HG03039 (cell line): ENCODE measurements at regions not wholly inside any gene's neighbourhood (a gene's known extent, or its start where the extent isn't known, plus 50 kb on each side); places are given as distances from the start of the nearest gene placed in this dataset.

Source experiments
- ATAC-seq: cut with Tn5 transposase; IDR thresholded peaks from one replicate; pipeline ENCODE4 v1.9.1; 2021; ENCODE audit warnings: mild to moderate bottlenecking, moderate library complexity; ENCODE audit not compliant: unreplicated experiment

DNA sequence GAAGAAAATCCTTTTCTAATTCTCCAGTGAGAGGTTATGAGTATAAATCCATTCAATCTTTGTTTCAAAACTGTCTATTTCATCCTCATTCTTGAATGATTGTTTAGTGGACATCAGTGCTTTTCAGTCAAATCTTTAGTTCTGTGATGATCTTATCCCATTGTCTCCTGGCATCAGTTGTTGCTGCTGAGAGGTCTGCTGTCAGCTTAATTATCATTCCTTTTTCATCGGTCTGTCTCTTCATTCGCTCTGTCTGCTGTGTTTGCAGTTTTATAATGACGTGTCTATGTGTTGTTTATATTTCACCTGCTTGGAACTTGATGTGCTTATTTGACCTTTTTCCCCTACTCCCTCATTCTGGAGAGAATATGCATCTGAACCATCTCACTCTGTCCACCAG, 69.2 kb upstream of the GLI2 start:
- no peak for ATAC-seq

DNA sequence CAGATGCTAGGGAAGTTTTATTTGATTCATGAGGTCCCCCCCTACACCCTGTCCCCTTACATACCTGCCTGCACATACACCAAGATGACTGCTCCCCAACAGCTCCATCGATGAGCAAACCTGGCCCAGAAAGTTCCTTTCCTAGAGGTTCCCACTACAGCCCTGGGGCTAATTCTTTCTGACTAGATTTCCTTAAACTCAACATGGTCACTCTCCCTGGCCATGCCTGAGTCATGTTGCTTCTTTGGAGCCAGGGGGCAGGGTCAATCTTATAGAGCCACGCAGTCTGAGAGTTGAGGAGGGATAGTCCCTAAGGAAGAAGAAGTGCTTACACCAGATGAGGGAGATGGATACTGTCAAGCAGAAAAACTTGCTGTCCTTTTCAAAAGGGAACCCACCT, 67.7 kb upstream of the GLI2 start:
- ATAC-seq = no peak

DNA sequence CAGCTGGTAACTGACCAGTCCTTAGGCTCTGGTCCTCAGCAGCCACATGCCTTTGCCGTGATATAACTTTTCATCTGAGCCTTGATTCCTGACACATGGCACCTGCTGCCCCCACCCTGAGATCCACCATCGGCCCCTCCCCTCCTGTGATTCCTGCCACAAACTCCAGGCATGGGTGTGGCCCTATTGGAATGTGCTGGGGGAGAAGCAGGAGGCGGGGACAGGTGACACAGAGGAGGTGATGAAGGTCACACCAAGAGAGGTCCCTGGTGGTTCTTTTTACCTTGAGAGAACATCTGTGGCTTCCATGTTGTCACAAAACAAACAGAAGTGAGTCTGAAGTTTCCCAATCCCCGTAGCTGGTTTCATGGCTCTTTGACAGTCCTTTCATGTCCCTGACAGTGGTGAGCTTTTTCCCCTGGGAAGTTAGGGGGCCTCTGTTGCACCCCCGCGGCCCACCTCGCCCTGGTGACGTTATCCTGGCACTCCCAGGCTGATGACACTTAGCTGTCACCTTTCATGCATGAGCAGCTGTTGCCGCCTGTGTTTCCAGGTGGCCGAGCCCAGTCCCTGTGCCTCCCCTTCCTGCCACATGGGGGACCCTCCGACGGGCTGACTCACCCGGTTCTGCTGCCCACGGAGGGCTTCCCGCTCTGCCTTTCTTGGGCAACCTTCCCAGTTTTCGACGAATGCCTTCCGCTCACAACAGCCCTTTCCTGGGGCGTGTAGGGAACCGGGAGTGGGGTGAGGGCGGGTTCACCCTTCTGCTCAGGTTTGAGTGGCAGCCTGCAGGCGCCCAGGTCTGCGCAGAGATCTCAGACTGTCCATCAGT, 66.3 kb upstream of the GLI2 start:
- ATAC-seq = no peak

DNA sequence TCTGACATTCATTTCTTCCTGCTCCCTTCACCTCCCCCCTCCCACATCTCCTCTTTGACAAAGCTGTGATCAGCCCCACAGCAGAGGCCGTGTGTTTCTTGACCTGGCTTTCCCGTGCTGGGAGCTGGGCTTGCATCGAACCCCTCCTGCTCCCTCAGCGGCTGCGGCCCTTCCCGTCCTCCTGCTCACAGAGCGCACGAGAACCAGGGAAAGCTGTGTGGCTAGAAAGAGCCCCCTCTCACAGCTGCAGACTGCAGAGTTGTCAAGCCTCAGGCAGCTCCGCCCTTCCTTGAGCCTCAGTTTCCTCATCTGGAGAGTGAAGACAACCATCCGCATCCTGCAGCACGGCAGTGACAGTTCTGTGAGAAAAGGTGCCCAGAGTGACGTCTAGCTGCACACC, 65.7 kb upstream of the GLI2 start:
- no peak for ATAC-seq

DNA sequence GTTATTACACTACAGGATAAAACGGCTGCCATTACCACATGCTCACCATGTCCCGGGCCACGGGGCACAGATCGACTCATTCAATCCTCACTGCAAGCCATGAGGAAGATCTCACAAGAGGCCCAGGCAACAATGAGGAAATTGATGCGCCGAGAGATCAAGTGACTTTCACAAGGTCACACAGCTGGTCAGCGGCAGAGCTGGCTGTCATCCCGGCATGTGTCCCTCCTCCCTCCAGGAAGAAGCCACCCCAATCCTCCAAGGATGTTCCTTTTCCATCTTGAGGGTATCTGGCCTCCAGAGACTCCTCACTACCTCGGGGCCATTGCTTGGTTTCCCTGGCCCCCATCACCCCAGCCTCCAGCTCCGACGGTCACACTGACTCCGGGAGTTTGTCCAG, 65.3 kb upstream of the GLI2 start:
- ATAC-seq = no peak

DNA sequence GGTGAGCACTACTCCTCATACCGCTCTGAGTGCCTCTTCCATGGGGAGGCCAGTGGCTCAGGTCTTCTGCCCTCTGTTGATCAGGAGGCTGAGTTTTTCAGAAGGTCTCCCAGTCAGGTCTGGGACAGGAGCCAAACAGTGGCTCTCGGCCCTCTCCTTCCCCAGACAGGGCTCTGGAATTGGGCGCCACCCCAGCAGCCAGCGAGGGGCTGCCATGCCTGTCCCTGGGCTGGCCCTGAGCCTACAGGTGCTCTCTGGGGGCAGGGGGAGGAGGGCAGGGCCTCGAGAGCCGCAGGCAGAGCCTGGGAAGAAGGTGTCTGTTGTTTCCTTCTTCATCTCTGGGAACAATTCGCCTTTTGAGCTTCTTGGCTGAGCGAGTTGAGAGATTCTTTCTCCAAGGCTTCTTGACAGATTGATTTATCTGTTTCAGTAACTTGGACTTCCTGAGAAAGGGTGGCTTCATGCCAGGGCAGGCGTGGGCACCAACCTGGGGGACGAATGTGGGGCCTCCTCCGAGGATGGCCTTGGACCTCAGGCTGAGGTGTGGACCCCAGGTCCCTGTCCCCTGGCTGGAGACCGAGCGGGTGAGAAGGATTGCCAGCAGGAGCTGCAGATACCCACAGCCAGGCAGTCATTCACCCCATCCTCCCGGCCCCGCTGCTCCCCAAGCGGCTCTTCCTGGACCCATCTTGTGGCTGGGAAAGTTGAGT, 64.7 kb upstream of the GLI2 start:
- no peak for ATAC-seq

DNA sequence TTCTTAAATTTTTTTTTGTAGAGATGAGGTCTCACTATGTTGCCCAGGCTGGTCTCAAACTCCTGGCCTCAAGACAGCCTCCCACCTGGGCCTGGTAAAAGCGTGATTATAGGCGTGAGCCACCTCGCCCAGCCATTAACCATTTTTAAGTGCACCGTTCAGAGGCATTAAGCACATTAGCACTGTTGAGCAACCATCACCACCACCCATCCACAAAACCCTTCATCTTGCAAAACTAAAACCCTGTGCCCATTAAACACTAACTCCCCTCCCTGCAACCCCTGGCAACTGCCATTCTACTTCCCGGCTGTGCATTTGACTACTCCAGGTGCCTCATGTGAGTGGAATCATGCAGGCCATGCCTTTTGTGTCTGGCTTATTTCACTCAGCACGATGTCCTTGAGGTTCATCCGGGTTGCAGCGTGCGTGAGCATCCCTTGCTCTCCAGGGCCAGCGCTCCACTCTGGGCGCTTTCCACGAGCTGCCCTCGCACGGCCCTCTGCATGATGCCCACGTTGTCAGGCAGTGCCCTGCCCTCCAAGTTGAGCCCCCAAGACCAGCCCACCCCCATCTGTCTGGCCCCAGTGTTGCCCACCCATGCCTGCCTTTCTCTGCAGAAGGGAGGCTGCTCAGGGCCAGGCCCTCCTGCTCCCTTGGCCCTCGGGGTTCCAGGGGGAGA, 63.0 kb upstream of the GLI2 start:
- no peak for ATAC-seq

DNA sequence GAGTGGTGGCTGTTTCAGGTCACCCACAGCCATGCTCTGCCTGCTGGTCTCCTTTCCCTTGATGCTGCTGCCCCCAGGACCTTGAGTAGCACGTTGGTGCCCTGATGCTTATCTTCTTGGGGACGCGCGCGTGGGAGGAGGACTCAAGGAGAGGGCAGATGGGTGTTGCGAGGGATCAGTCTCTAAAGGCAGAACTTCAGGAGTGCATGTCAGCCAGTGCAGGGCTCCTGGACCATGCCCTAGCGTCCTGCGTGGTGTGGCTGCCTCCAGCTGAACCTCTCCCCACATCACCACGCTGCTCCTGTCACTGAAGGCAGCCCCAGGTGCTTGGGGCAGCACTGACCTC, 62.5 kb upstream of the GLI2 start:
- ATAC-seq = no peak

DNA sequence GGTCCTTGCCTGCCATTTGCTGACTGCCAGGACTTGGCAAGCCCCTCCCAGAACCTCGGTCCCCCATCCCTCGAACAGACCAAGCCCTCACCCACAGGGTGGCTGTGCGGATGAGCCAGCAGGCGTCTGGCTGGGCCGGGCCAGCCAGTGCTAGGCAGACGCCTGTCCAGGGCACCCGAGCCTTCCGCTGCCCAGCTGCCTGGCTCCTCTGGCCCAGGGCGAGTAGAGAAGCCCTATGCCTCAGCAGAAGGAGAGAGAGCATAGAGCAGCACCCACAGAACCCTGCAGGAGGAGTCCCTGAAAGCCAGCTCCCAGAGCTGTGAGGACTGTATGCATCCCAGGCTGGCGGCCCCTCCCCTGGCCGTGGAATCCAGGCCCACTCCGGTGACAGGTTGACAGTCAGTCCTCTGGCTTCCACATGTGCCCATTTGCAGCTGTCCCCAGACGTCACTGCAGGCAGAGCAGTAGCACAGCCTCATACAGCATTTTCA, 62.1 kb upstream of the GLI2 start:
- ATAC-seq = no peak

DNA sequence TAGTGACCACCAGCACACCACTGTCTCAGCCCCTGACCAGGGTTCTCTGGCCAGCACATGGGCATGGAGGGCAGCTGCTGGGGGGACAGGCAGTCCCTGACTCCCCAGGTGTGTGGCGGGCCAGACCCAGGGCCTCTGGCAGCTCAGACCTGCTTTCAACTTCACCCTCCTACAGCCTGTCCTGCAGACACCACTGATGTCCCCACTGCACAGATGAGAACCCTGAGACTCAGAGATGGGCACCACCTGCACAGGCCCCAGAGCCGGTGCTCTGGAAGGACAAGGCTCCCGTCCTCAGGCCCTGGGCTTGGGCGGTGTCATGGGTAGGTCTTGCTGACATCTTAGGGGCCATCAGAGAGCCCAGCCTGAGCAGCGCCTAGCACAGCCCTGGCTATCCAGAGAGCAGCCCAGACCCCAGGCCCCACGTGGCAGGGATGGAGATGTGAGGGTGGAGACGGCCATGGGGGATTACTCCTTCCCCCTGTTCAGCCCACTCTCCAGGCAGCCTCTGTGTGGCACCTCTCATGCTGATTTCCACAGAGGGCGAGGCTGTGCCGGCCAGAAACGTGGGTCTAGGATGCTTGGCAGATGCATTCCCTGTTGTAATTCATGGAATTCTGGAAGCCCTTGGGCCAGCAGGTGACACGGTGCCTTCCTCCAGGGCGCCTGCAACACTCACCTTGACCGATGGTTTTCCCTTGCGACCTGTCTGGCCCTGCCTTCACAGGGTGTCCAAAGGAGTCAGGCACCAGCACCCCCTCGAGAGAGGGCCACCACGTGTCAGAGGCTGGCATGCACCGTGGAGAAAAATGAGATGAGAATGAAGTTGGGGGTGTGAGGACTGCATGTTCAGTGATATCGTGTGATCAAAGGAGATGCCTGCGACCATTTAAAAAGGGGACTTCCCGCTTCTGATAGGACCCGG, 61.2 kb upstream of the GLI2 start:
- no peak for ATAC-seq

DNA sequence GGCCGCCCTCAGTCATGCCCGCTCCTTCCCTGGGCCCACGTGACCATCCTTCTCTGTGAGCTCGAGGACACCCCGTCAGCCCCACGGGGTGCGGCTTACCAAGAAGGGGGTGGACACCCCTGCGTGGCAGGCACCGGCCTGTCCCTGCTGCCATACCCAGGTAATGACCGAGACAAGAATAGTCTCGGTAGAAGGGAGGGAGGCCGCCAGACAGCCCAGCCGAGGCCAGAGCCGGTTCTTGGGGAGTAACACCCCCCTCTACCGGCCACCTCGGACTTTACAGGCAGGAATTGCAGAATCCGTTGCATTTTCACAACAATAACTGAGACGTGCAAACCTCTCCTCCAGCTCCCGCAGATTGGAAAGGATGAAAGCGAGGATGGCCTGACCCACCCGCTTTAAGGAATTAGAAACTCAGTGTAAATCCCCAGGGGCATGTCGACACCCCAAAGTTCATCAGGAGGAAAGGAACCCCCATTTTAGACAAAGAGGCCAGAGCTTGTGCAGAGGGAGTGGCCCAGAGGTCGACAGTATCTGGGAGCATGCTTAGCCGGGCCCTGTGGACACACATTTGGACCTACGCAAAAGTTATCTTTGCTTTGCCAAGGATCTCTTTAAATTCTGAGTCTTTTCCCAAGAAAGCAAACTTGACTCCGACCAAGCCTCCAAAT, 60.1 kb upstream of the GLI2 start:
- no peak for ATAC-seq

DNA sequence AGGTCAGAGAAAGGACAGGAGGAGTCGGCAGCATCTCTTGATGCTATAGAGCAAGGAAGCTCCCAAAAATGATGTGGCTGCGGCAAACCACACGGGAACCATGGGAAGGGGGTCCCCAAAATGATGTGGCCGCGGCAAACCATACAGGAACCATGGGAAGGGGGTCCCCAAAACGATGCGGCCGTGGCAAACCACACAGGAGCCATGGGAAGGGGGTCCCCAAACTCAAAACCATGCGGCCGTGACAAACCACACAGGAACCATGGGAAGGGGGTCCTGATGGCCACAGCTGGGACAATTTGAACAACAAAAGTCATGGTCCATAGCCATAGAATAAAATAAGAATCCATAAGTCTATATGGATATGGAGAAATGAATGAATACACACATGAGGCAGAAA, 58.4 kb upstream of the GLI2 start:
- no peak for ATAC-seq

DNA sequence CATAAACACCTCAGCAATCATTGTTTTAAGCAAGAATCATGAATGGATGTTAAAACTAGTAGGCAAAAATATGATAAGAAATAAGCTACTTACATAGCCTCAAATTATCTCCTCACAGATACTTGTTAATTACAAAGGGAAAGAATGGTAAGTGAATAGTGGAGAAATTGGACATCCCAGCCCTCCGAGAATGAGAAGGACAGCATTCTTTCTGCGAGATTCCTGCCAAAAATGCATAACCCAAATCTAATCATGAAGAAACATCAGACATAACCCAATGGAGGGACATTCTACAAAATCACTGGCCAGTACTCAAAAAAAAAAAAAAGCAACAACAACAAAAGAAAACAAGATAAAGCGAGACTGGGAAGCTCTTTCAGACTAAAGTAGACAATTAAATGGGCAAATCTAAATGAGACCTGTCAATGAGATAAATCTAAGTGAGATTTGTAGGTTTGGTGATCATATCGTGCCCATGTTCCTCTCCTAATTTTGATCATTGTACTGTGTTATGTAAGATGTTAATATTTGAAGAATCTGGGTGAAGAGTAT, 57.9 kb upstream of the GLI2 start:
- no peak for ATAC-seq

DNA sequence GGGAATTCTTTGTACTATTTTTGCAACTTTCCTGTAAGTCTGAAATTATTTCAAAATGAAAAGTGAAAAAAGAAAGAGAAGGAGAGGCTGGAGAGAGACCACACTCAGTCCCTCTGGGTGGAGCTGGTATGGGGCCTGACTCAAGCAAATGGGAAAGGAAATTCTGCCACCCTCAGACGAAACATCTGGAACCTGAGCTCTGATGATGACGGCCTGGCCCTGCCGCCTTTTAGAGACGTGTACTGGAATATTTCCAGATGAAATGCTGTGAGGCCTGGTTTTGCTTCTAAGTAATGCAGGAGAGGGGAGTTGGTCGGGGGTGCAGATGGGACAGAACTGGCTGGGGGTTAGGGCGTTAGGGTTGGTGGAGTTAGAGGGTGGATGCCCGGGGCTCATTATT, 57.4 kb upstream of the GLI2 start:
- ATAC-seq = no peak

DNA sequence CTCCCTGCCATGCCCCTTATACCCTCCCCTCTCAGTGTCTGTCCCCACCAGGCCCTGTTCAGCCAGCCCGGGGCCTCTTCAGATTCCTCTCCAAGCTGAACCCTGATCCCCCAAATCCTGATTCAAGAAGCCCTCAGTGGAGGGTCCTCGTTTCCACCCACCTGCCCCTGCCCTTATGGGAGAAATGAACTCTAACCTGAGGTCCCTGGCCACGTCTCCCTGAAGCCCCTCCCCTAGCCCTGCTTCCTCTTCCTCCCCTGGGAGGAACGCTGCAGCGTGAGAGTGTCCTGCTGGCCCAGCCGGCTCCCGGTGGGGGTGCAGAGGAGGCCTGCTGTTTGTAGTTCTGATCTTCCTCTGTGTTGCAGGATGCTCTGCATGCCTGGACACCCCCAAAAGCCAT, 56.7 kb upstream of the GLI2 start:
- no peak for ATAC-seq

DNA sequence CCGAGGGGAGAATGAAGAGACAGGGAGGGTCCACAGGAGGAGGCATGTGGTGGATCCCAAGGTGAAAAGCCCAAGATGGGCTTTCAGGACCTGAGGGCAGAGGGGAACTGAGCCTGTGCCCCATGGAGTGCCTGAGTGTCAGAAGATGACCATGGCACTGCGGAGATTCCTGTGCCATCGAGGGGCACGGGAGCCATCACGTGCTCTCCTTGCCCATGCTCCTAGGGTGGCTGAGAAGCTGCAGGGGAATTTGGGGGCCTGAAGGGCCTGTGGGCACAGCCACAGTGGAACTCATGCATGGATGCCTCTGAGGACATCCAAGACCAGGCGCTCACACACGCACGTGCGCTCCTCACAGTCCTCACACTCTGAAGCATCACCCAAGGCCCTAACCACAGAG, 56.1 kb upstream of the GLI2 start:
- no peak for ATAC-seq

DNA sequence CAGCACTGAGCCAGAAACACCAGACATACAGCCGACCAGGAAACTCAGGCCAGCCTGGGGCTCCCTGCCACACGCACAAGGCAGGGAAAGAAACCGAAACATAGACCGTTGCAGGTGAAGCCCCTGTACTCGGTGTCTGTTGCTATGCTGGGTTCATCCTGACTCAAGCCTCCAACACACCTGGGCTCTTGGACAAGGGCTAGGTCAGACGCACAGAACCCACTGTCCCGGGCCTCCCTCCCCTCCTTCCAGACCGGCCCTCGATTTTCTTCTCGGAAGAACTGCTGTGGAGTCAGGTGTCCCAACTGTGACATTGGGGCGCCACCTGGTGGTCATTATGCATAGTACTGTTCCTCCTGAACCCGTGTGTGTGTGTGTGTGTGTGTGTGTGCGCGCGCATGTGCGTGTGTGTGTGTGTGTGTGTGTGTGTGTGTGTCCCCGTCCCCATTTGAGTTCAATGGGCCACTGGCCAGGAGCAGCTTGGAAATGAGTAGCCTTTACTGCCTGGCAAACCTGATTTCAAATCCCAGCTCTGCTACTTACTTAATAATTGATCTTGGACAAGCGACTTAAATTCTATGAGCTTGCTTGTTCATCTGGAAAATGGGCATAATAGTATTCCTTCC, 55.4 kb upstream of the GLI2 start:
- peak; percentile 74 for ATAC-seq

DNA sequence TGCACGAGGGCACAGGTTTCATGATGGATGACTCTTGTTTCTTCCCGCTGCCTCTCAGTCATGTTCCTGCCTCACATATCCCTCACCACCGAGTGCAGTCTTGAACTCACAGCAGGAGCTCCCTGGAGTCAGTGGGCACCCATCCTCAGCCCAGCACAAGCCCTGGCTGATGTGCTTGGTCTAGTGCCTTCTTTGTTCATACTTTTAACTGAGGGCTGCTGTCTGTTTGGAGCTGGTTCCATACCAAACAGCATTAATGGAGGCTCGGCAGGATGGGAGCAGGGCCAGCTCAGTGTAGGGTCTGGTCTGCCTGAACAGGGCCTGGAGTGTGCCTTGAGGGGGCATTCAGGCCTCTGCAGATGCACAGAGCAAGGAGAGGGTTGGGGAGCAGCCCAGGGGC, 54.5 kb upstream of the GLI2 start:
- no peak for ATAC-seq

DNA sequence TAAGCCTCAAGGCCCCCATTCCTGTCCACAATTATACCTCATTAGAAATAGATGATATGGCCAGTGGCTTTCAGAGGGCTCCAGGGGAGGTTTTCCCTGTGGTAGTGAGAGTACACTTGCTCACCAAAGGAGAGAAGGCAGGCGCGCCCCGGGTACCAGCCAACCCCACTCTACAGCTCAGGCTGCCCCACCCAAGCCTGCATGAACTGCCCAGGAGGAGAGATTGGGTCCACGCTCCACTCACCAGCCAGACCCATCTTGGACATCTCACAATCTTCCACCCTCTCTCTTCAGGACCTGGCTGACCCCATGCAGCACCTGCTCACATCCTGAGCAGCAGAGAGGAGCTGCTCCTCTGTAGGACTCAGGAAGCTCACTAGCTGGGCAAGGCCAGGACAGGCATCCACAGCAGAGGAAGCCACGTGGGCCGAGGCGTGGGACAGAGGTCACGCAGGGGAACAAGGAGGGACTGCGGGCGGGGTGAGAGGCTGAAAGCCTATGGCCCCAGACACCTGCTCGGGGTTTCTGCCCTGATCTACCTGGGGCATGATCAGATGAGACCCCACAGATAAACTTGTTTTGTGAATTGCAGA, 53.9 kb upstream of the GLI2 start:
- no peak for ATAC-seq
